ENCODE measurements at regions not wholly inside any gene's neighbourhood (a gene's known extent, or its start where the extent isn't known, plus 50 kb on each side); places are given as distances from the start of the nearest gene placed in this dataset.

DNA sequence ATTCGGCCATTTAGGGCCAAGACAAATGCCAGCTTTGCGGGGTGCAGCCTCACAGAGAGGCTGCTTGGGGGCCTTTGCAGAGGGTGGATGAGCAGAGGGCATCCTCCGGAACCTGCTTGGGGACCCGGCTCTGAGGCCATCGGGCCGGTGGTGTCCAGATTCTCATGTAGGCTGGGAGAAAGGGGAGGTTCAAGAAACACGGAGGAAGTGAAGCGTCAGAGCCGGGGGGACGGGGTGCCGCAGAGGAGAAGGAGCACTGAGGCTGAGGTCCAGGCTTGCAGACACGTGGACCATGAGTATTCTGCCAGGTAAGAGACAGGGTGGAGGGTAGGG, 150.7 kb upstream of the SHH start:
- no peak for TF ChIP-seq POLR2AphosphoS5 (IDR thresholded peaks at IDR 0.05)
- TF ChIP-seq CTCF (IDR thresholded peaks at IDR 0.05), result no peak

All from upper lobe of left lung (tissue), 4 donors.